Omental fat pad (tissue), 3 donors: ENCODE measurements at regions not wholly inside any gene's neighbourhood (a gene's known extent, or its start where the extent isn't known, plus 50 kb on each side); places are given as distances from the start of the nearest gene placed in this dataset.

ENCODE experiments used
- ATAC-seq: fragments of 150-250 bp; one replicate; pipeline ENCODE4 v1.9.1; 2016; ENCODE audit warnings: mild to moderate bottlenecking, moderate library complexity; ENCODE audit not compliant: low FRiP score
- DNase-seq: peaks from one replicate; pipeline ENCODE4 v3.0.0-alpha.2; 2019; ENCODE audit warnings: low spot score
- CTCF ChIP-seq, 3 donors: fragments of 450-650 bp; IDR thresholded peaks; one replicate each; pipeline ENCODE4 v1.5.1; 2016 to 2017; ENCODE audit warnings: antibody characterized with exemption in 3 of 3, mild to moderate bottlenecking in 3 of 3, moderate library complexity in 2 of 3

GRCh38 chr12:94732367-94732990 lies 82.1 kb upstream of the TMCC3 start:
- no peak for TF ChIP-seq CTCF (IDR thresholded peaks at IDR 0.05)
- ATAC-seq = no peak

GRCh38 chr12:94731733-94732360 lies 81.5 kb upstream of the TMCC3 start:
- DNase-seq (no peak), ATAC-seq (no peak)
- no peak for TF ChIP-seq CTCF (IDR thresholded peaks at IDR 0.05)

More at GRCh38 chr12:94732367-94732990, 82.1 kb upstream of the TMCC3 start:
- no peak for DNase-seq

- TF ChIP-seq CTCF (IDR thresholded peaks at IDR 0.05) = no peak
- DNase-seq (no peak), ATAC-seq (no peak)
Measured at GRCh38 chr12:94730847-94731246, 80.5 kb upstream of the TMCC3 start.

- no peak for ATAC-seq
- no peak for TF ChIP-seq CTCF (IDR thresholded peaks at IDR 0.05)
- DNase-seq = no peak
Measured at GRCh38 chr12:94726236-94726835, 76.0 kb upstream of the TMCC3 start.

GRCh38 chr12:94725375-94726168 lies 75.2 kb upstream of the TMCC3 start:
- ATAC-seq (no peak), DNase-seq (no peak)

GRCh38 chr12:94722664-94723063 lies 72.3 kb upstream of the TMCC3 start:
- ATAC-seq (no peak), DNase-seq (no peak)
- TF ChIP-seq CTCF (IDR thresholded peaks at IDR 0.05) = no peak

More at GRCh38 chr12:94725375-94726168, 75.2 kb upstream of the TMCC3 start:
- no peak for TF ChIP-seq CTCF (IDR thresholded peaks at IDR 0.05)
